ENCODE measurements at regions not wholly inside any gene's neighbourhood (a gene's known extent, or its start where the extent isn't known, plus 50 kb on each side); places are given as distances from the start of the nearest gene placed in this dataset.
A peak's percentile ranks its signal among the peaks of the same experiment; 100 is the strongest.

DNA sequence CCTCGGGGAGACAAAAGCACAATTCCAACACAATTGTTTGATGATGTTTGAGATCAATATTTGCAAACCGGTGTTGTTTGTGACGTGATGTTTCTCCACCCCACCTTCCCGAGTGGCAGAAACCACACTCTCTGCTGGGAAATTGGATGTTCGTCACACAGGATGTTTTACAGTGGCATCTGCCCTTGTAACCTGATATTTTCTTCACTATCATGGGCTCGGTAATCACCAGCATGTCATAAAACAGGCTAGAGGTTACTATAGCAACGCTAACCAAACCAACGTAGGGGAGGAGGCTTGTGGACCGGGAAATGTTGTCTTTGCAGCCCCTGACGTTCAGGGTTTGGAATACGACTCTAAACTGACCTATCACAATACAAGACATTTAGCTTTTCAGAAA lies 454.5 kb downstream of the IRS2 start:
- Mint-ChIP-seq H3K4me1 (ENCODE audit: low read depth, unreplicated experiment) (peaks cover 23% of the 10 kb centered on the region), H3K27ac (ENCODE audit: unreplicated experiment) (no peak overlapping the region), H3K27me3 (ENCODE audit: low read depth, unreplicated experiment) (no peaks in the 10 kb centered on the region), H3K36me3 (ENCODE audit: low read depth, unreplicated experiment) (no peaks in the 10 kb centered on the region), H3K4me3 (ENCODE audit: unreplicated experiment) (no peak overlapping the region), H3K9me3 (ENCODE audit: unreplicated experiment) (no peaks in the 10 kb centered on the region)
- peak; percentile 55 for DNase-seq (ENCODE audit: low read depth)
- Histone ChIP-seq H3K27ac (ENCODE audit: low read depth, low read length) (no peak overlapping the region), H3K4me3 (ENCODE audit: insufficient read depth, low read depth, low read length) (no peak overlapping the region), H3K79me2 (ENCODE audit: insufficient read depth, low read length) (no peaks in the 10 kb centered on the region), H3K36me3 (ENCODE audit: insufficient read depth, low read length) (no peaks in the 10 kb centered on the region), H3K4me2 (ENCODE audit: low read length) (no peak overlapping the region), H4K20me1 (ENCODE audit: insufficient read depth, low read length) (no peaks in the 10 kb centered on the region), H2AFZ (ENCODE audit: low read depth, low read length) (no peak overlapping the region), H3K4me1 (ENCODE audit: insufficient read depth, low read length) (peaks cover 14% of the 10 kb centered on the region), H3K9ac (ENCODE audit: low read length) (no peak overlapping the region), H3K27me3 (ENCODE audit: insufficient read depth, low read length) (no peaks in the 10 kb centered on the region), H3K9me3 (ENCODE audit: insufficient read depth, low read depth, low read length) (no peaks in the 10 kb centered on the region)
- no peak for TF ChIP-seq EZH2 (IDR thresholded peaks at IDR 0.05; ENCODE audit: insufficient read depth, low read length)
- TF ChIP-seq, protein P1, sequence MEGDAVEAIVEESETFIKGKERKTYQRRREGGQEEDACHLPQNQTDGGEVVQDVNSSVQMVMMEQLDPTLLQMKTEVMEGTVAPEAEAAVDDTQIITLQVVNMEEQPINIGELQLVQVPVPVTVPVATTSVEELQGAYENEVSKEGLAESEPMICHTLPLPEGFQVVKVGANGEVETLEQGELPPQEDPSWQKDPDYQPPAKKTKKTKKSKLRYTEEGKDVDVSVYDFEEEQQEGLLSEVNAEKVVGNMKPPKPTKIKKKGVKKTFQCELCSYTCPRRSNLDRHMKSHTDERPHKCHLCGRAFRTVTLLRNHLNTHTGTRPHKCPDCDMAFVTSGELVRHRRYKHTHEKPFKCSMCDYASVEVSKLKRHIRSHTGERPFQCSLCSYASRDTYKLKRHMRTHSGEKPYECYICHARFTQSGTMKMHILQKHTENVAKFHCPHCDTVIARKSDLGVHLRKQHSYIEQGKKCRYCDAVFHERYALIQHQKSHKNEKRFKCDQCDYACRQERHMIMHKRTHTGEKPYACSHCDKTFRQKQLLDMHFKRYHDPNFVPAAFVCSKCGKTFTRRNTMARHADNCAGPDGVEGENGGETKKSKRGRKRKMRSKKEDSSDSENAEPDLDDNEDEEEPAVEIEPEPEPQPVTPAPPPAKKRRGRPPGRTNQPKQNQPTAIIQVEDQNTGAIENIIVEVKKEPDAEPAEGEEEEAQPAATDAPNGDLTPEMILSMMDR (IDR thresholded peaks at IDR 0.05; ENCODE audit: insufficient read depth, low read depth, low read length), result no peak
- no peak for FAIRE-seq

DNA sequence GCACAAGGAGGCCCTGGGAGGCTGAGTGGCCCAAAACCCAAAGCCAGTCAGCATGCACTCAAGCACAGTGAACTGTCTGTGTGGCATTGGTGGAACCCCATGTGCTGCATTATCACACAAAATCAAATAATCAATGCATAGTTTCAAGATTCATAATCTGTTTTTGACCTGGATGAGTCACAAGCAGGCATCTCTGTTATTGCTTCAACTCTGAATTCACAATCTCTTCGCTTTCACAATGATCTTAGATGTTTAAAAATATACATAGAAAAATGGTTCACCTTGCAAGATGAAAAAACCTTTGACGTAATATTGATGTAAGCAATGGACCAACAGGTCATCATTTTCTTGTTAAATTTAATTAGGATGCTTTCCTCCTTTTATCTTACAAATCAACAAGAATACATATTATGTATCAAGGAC lies 455.4 kb downstream of the IRS2 start:
- H3K27ac Mint-ChIP-seq (ENCODE audit: unreplicated experiment), result no peak overlapping the region
- Histone ChIP-seq H3K9ac (ENCODE audit: low read length) (no peak overlapping the region), H3K36me3 (ENCODE audit: insufficient read depth, low read length) (no peaks in the 10 kb centered on the region), H3K27ac (ENCODE audit: low read depth, low read length) (no peak overlapping the region), H3K4me2 (ENCODE audit: low read length) (no peak overlapping the region), H3K4me3 (ENCODE audit: insufficient read depth, low read depth, low read length) (no peak overlapping the region), H3K9me3 (ENCODE audit: insufficient read depth, low read depth, low read length) (no peaks in the 10 kb centered on the region), H3K4me1 (ENCODE audit: insufficient read depth, low read length) (peaks cover 9% of the 10 kb centered on the region), H3K79me2 (ENCODE audit: insufficient read depth, low read length) (no peaks in the 10 kb centered on the region), H3K27me3 (ENCODE audit: insufficient read depth, low read length) (no peaks in the 10 kb centered on the region), H2AFZ (ENCODE audit: low read depth, low read length) (no peak overlapping the region), H4K20me1 (ENCODE audit: insufficient read depth, low read length) (no peaks in the 10 kb centered on the region)
- H3K4me3 Mint-ChIP-seq (ENCODE audit: unreplicated experiment), result no peak overlapping the region
- H3K9me3 Mint-ChIP-seq (ENCODE audit: unreplicated experiment), result no peaks in the 10 kb centered on the region
- H3K36me3 Mint-ChIP-seq (ENCODE audit: low read depth, unreplicated experiment), result no peaks in the 10 kb centered on the region
- FAIRE-seq (no peak), DNase-seq (ENCODE audit: low read depth) (peak; percentile 43)
- H3K4me1 Mint-ChIP-seq (ENCODE audit: low read depth, unreplicated experiment), result peaks cover 14% of the 10 kb centered on the region
- TF ChIP-seq EZH2 (IDR thresholded peaks at IDR 0.05; ENCODE audit: insufficient read depth, low read length), result no peak
- no peaks in the 10 kb centered on the region for H3K27me3 Mint-ChIP-seq (ENCODE audit: low read depth, unreplicated experiment)

DNA sequence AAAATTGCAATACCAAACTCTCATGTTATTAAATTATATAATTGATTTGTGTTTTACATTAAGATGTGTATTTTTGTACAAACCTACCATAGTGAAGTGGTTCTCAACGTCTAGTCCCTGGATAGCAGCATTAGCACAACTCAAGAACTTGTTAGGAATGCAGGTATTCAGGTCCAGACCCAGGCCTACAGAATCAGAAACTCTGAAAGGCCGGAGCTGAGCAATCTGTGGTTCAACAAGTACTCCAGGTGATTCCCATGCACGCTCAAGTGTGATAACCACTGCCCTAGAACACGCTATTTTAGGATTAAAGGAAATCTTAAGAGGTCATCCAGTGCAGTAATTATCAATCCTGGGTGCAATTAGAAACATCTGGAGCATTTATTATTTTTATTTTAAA lies 456.3 kb downstream of the IRS2 start:
- Mint-ChIP-seq H3K4me1 (ENCODE audit: low read depth, unreplicated experiment) (peaks cover 10% of the 10 kb centered on the region), H3K27ac (ENCODE audit: unreplicated experiment) (no peak overlapping the region), H3K27me3 (ENCODE audit: low read depth, unreplicated experiment) (no peaks in the 10 kb centered on the region), H3K9me3 (ENCODE audit: unreplicated experiment) (no peaks in the 10 kb centered on the region), H3K36me3 (ENCODE audit: low read depth, unreplicated experiment) (no peaks in the 10 kb centered on the region), H3K4me3 (ENCODE audit: unreplicated experiment) (no peak overlapping the region)
- no peaks in the 10 kb centered on the region for H3K9me3 ChIP-seq (ENCODE audit: insufficient read depth, low read depth, low read length)
- TF ChIP-seq, protein P1 (IDR thresholded peaks at IDR 0.05; ENCODE audit: insufficient read depth, low read depth, low read length), result no peak
- no peak for TF ChIP-seq EZH2 (IDR thresholded peaks at IDR 0.05; ENCODE audit: insufficient read depth, low read length)
- FAIRE-seq (no peak), DNase-seq (ENCODE audit: low read depth) (no peak)
- H3K4me1 ChIP-seq (ENCODE audit: insufficient read depth, low read length), result peaks cover 8% of the 10 kb centered on the region
- H2AFZ ChIP-seq (ENCODE audit: low read depth, low read length), result no peak overlapping the region
- H3K79me2 ChIP-seq (ENCODE audit: insufficient read depth, low read length), result no peaks in the 10 kb centered on the region
- H3K4me2 ChIP-seq (ENCODE audit: low read length), result no peak overlapping the region
- no peaks in the 10 kb centered on the region for H4K20me1 ChIP-seq (ENCODE audit: insufficient read depth, low read length)
- H3K9ac ChIP-seq (ENCODE audit: low read length), result no peak overlapping the region
- no peaks in the 10 kb centered on the region for H3K36me3 ChIP-seq (ENCODE audit: insufficient read depth, low read length)
- no peaks in the 10 kb centered on the region for H3K27me3 ChIP-seq (ENCODE audit: insufficient read depth, low read length)
- H3K4me3 ChIP-seq (ENCODE audit: insufficient read depth, low read depth, low read length), result no peak overlapping the region
- H3K27ac ChIP-seq (ENCODE audit: low read depth, low read length), result no peak overlapping the region
